ENCODE measurements at regions not wholly inside any gene's neighbourhood (a gene's known extent, or its start where the extent isn't known, plus 50 kb on each side); places are given as distances from the start of the nearest gene placed in this dataset.
"Not testable (repeated sequence)": the region's sequence is repeated elsewhere in the genome, so short reads cannot be mapped to it uniquely, and the experiment has no call there.

DNA sequence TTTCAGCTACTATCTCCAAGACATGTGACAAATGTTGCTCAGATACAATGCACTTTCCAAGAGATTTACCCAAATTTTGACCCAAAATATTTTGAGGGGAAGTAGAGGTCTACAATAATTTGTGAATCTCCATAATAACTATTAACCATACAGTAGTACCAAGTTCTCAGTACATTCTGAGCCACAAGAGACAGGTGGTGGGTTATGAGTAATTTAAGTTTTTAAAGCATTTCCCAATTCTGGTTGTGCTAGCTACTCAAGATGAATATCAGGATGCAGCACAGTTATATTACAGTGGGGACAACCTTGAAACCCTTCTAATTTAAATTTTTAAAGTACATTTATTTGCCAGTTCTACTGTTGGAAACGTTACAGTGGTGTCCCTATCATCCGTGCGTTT is 92.2 kb upstream of the MITF start:
- no peak for DNase-seq

DNA sequence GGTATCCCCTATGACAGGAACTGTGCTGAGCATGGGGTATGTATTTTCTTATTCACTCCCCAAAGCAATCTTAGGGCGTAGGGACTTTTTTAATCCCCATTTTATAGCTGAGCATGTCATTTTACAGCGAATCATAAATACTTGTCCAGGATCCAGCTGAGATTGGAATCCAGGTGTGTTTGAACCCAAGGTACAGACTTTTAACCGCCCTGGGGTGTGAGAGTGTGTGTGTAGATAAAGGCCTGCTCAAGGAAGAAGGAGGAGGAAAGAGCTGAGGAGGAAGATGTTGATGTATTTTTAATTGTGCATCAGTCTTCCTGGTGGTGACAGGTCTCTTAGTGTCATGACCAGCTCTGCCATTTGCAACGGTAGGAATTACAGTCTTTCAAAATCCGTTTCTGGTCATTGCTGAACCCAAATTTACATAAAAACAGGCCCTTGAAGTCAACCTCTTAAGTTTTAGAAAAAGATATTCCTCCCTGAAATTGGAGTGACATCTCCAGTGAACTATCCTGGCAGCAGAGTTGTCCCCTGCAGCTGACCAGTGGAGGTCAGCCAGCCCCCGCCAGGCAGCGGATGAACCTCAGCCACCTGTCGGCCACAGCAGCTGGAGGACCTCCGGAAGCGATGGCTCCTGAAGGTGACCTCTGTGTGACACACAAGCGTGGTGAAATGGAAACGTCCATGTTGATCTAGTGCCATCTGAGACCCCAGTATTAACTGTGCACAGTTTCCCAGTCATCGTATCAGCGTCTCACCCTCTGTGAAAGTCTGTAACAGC is 92.8 kb upstream of the MITF start:
- DNase-seq = no peak

DNA sequence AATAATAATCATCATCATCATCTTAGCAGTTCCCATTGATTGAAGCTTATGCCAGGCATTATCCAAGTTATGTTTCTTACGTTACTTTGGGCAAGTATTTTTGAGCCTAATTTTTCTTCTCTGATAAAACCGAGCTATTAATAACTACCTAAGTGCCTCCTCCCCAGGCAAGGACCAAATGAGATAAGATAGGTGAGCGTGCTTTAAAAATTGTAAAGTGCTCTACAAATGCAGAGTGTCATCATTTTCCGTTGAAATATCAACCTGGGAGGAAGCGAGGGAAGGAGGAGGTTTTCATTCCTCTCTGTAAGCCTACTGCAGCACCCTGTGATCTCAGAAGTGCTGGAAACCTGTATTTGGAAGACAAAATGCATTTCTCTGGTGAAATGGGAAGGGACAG is 96.7 kb upstream of the MITF start:
- DNase-seq = no peak

DNA sequence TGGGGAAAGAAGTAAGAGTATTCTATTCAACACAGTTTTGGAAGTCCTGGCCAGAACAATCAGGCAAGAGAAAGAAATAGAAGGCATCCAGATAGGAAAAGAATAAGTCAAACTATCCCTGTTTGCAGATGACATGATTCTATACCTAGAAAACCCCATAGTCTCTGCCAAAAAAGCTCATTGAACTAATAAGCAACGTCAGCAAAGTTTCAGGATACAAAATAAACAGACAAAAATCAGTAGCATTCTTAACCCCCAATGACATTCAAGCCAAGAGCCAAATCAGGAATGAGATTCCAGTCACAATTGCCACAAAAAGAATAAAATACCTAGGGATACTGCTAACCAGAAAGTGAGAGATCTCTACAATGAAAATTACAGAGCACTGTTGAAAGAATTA is 99.4 kb upstream of the MITF start:
- DNase-seq = no peak

DNA sequence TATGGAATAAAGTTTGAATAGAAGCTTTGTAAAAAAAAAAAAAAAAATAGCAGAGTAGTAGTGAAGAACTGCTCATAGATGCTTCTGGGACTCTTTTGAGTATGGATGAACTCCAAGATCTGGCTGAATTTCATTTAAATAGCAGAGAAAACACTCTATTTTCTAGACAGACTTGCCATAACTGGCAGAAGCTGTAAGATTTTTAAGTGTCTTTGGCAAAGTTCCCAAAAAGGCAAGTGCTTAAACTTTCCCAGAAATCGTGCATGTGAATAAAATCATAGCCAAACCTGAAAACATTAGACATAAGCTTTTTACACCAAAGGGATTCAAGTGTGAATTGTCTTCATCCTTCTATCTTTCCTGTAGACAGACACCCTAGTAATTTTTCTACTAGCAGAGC is 110.3 kb upstream of the MITF start:
- DNase-seq = no peak

DNA sequence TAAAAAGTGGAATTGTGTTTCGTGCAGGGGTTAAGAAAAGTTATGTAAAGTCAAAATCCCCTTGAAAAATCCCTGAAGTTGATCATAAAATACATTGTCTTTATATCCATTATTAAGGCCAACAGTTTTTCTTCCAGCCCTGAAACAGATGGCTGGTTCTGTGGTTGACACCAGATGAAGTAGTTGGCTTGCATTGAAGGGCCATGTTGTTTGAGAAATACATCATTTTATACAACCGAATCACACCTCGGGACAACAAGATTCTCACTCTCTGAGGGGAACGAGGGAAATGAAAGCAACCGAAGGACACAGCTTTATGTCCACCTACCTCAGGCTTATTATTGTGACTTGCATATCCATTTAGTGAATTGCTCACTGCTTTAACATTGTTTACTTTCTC is 126.0 kb upstream of the MITF start:
- no peak for DNase-seq

DNA sequence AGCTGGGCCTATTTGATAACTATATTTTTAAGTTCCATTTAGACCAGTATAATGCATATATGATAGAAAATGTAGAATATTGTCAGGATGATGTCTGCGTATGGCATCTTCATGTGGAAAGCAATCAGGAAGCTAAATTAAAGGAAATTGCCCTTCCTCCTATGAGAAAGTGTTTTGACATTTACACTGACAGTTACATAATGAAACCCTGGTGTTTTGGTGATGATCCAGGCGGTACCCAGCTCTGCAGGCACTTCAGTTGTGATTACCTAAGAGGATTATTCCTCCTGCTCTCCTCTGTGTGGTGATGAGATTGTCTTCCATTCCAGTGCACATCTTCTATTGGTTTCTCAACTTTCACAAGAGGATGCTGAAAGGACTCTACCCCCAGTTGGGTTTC is 126.5 kb upstream of the MITF start:
- DNase-seq = no peak

DNA sequence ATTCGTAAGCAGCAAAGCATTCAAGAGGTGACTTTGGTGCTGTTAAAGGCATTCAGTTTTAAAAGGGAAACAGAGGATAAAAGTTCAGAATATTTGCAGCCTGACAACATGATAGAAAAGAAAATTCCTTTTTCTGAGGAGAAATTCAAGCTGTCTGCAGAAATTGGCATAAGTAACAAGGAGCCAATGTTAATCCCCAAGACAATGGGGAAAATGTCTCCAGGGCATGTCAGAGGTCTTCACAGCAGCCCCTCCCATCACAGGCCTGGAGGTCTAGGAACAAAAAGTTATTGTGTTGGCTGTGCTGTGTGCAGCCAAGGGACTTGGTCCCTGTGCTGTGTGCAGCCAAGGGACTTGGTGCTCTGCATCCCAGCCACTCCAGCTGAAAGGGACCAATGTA is 129.7 kb upstream of the MITF start:
- not testable (repeated sequence) for DNase-seq

DNA sequence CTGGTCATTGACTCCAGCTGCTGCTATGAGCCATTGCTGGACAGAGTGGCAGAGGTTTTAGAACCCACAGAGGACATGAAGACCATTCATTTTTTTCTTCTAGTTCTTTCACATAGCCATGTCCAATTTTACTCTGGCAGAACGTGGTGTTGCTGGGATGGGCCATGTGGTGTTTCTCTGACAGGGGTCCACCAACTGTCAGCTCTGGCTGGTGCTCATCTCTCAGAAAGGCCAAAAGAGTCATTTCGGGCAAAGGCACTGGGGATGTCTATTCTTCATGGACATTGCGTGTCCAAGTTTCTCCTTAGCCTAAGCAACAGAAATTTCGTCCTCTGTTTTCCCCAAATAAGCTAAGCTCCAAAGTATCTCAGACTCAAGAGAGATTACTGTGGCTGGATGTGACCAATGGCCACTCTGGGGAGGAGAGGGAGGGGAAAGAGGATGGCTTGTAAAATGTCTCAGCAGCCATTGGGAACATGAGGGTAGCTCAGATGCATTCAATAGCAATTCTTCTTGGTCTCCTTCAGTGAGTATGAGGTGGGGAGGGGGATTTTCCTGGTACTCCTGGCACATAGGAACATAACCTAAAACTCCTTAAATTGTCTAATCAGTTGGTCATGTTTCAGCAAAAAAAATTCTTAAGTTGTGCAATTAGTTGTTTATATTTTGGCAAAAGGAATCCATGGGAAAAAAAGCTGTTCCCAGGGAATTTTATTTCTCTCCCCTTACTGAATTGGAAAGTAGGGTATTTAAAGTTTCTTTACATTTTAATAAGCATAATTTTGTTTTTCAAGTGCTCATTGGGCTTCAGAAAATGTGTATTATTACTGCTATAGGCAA is 131.6 kb upstream of the MITF start:
- DNase-seq = no peak

DNA sequence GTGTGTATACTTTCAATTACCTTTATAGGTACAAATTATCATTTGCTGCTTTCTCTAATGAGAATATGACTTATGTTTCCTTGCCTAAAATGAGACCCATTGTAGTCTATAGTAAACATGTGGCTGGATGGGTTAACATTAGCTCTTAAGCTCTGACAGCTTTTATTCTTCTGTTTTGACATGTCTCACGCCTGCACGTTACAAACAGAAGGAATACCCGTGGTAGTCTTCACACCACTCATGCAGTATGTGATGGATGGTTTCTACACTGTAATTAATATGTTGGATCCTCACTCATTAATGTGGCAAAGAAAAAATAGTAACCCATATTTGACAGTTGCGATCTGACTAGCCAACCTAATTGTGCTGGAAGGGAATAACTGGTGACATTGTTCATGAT is 133.4 kb upstream of the MITF start:
- no peak for DNase-seq

DNA sequence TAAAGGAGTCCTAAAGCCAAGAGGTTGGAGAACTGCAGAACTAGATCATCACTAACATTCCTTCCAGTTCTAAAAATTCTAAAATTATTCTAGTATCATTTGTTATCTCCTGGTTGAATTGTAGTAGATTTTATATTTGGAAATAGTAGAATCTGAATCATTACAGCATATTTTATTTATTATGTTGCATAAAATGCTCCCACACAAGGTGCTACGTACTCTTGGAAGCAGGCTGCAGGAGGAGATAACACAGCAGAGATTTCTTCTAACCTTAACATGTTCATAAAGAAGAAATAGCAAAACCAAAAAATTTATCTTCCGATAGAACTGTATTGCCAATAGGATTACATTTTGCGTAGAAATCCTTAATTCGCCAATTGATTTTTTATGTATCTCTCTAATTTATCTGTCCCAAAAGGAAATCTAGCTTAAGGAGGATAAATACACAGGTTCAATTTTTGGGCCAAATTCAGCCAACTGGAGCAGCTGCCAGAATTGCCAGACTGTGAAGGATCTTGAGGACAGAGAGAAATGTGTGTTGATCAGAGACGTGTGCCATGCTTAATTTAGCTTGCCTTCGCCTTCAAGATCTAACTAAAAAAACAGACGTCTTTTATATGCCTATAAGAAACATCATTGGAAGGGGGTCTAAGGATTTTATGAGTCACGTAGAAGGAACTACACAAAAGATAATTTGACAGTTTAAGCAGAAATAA is 134.4 kb upstream of the MITF start:
- DNase-seq = no peak

DNA sequence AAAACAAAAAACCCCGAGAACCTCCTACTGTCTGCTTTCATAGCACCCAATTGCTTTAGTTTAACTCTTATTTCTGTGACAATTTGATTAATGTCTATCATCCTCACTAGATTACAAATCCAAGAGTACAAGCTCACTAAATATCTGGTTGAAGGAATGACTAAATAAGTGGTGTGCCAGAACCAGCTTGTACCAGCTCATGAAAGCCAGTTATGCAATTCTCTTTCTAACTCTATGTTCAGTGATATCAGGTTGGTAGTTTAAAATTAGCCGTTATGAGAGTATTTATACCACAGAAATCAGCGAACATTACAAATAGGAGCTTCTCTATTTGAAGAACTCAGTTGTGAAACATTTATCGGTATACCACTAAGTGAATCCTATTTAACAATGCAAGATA is 137.2 kb upstream of the MITF start:
- DNase-seq = no peak

DNA sequence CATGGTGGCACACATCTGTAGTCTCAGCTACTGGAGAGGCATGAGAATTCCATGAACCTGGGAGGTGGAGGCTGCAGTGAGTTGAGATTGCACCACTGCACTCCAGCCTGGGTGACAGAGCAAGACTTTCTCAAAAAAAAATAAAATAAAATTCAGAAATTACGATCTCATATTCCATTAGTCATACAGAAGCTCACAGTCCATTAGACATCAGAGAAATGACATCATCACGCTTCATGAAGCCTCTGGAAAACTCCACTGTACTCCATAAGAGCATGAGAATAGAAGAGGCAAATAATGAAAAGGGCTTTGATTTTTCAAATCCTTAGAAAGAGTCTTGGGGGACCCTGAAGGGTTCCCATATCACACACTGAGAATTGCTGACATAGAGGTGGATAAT is 145.0 kb upstream of the MITF start:
- DNase-seq = no peak

DNA sequence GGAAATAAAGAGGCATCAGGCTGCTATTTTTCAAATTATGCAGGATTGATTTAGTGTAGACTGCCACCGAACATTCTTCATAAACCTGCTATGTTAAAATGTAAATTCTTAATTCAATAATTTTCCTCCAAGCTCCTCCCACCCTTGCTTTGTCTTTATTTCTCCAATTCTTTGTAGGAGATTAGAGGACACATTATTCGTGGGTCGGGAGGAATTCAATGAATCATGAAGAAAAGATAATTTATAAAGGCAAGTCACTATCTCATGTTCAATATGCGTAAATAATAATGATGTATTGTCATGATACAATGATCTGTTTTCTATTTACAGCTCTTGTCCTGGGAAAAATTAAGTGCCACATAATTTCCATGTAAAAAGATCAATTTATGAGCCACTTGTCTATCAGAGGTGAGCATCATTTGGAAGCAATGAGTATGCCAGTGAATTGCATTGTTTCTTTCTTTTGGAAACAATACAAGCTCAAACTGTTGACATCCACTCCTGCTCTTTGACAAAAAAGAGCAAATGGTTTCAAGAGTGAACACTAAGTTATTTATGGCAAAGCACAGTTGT is 148.0 kb upstream of the MITF start:
- no peak for DNase-seq

DNA sequence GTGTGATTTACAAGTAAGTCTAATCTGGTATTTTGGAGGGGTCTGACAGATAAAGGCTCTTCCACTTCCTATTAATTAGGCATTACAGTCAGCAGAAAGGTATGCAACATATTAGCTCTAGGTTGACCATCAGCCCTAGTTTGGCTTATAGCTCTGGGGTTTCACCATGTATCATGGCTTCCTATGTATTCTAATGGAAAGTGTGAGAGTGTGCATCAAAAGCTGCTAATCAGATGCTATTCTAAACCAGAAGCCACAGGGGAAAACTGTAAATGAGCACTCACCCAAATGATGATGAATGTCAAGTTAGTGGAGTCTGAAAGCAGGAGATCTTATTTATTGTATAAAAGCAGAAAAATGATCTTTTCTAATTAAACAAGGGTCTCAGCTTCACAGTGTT is 149.2 kb upstream of the MITF start:
- DNase-seq = no peak

DNA sequence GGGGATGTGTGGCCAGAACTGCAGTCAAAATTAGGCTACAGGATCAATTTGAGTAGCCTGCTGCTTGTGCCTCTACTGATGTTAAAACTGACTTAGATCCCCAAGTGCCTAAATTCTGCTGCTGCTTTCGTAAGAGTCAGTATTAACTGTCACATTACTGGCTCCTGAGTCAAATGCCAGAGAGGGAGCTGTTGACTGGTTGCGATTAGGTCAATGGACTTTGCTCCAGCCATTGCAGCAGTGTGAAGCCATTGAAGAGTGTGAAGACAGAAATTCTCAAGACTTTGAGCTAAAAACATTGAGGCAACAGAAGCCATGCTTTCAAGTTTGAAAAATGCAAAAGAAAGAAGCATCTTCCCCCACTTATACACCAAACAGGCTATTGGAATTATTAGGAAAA is 151.1 kb upstream of the MITF start:
- DNase-seq = no peak

DNA sequence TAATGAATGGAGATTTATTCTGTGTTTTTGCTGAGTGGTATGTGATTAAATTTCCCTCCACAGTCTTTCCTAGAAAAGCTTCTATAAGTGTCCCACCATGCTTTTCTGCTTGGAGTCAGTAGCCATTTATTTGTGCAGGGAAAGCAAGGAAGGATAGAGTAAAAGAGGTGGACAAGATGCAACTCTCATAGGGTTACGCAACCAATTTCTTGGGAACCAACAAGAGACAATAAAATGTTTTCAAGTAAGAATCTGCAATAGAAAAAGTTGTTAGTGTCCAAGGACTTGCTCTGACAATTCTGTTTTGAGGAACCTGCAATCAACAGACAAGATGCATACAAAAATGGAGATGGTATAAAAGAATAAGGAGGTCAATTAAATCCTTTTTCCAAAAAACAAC is 153.8 kb upstream of the MITF start:
- DNase-seq = no peak

DNA sequence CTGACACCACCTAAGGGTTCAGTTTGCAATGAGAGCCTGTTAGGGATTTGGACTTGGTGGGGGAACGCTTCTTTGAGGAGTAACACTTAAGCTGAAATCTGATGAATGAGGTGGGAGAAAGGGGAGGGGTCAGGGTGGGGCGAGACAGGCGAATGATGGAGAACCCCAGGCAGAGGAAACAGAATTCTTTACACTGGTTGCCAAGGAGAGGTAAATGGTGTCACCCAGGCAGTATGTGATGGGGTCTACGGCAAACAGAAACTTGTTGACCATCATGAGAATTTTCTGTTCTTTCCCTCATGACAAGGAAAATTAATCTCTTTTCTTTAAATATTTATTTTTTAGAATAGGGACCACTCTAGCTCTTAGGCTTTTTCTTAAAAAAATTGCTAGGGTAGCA is 157.2 kb upstream of the MITF start:
- DNase-seq = no peak

DNA sequence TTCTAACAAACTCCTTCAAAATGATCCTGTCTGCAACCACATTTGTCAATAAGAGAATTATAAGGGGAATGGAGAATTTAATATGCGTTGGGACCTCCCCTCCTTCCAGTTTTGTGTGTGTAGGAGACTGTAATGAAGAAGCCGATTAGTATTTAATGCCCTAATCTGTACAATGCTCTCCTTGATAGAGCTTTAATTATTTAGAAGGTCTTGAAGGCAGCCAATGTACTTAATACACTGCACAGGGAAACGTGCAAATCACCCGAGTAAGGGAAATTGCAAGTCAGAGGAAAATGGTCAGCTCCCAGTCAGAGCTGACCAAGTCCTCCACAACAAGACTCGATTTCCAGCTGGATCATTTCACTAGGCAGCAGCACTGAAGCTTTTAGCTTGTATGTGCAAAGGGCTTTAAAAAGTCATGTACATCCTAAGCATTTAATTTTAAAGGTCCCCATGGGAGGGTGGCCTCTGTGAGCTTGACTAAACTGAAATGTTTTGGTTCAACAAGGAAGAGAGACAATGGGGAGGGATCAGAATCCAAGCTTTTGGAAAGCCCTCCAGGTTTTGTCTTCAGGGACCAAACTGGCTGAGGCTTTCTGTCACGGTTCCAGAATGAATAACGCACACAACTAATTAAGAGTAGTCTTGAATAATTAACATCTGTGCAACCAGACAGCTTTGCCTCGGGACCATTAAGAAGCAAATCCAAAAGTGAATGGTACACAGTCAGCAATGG is 159.8 kb upstream of the MITF start:
- no peak for DNase-seq

DNA sequence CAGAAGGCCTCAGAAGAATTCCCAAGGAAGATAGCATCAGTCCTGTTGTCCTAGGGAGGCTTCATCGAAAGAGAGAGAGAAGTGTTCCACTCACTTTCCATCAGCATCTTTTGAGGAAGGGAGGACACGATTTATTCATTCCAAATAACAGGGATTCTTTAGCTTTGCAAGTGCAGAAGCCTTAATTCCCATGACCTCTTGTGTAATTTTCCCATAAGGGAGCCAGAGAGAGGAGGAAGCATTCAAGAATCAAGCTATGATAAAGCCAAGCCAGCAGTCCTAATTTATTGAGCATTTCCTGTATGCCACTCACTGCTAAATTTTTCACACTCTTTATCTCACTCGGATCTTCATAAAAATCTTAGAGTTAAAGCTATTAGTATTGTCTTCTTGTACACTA is 169.7 kb upstream of the MITF start:
- no peak for DNase-seq

DNA sequence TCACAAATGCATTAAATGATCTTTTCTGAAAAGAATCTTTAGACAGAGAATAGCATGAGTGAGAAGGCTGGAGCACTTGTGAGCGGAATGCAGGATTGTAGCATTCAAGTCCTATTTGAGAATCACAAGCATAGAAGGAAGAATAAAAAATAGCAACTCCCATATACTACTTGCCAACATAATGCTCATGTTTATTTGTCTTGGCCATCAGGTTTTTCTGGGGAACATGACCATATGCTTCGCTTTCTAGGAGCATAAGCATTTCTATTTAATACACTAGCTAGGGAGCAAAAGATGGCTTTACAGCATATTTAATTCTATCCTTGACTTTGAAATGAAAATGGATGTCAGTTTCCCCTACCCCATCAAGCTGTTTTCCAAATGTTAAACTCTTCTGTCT is 170.3 kb upstream of the MITF start:
- DNase-seq = no peak

DNA sequence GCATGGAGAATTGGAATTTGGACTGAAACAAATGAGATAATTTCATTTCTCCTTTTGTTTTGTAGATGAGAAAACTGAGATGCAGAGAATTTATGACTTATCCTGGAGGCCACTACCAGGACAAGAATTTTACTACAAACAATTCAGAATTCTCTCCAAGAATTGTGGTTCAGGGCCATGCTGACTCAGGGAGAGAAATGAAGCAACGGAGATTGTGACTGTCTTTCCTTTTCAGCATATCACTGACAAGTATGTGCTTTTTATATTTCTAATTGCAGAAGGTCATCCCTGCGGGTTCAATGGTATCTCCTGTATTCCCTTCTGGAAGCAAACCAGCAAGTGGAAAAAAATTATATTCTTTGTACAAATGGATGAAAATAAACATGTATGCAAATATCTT is 170.8 kb upstream of the MITF start:
- no peak for DNase-seq

DNA sequence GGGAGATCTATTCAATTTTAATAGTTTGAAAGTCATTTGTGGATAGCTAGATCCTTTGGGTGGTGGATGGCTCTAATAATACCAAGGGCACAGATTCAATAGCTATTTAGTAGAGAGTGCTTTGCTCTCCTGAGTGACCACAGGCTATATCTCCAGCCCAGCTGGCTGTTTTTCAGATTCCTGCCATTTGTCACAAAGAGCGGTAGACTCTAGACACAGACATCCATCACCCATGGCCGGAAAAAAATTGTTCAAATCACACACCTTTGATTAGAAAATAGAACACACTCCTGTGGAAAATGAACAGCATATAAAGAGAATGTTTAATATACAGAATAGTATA is 171.6 kb upstream of the MITF start:
- no peak for DNase-seq
